ENCODE measurements at regions not wholly inside any gene's neighbourhood (a gene's known extent, or its start where the extent isn't known, plus 50 kb on each side); places are given as distances from the start of the nearest gene placed in this dataset.

GRCh38 chr9:80691229-80691628 is 998.1 kb downstream of the TLE1 start:
- ChIA-PET POLR2A (no interaction called here), CTCF (no interaction called here)
- no peak overlapping the region for H3K4me3 ChIP-seq (ENCODE audit: low read depth, low read length)
- no peak for TF ChIP-seq CTCF (IDR thresholded peaks at IDR 0.05; ENCODE audit: insufficient read depth, low read length, missing control alignments)
- no peak for DNase-seq (ENCODE audit: low read depth, low spot score)

- TF ChIP-seq CTCF (IDR thresholded peaks at IDR 0.05; ENCODE audit: insufficient read depth, low read length, missing control alignments): no peak
- POLR2A ChIA-PET: no interaction called here
- no peak overlapping the region for H3K4me3 ChIP-seq (ENCODE audit: low read depth, low read length)
- CTCF ChIA-PET: no interaction called here
- no peak for DNase-seq (ENCODE audit: low read depth, low spot score)
Measured at GRCh38 chr9:80690349-80690939, 998.9 kb downstream of the TLE1 start.

GRCh38 chr9:80679916-80680315 is 1009.4 kb downstream of the TLE1 start:
- CTCF ChIA-PET: no interaction called here
- POLR2A ChIA-PET: no interaction called here
- no peak for TF ChIP-seq CTCF (IDR thresholded peaks at IDR 0.05; ENCODE audit: insufficient read depth, low read length, missing control alignments)
- no peak overlapping the region for H3K4me3 ChIP-seq (ENCODE audit: low read depth, low read length)
- no peak for DNase-seq (ENCODE audit: low read depth, low spot score)

GRCh38 chr9:80678906-80679305 is 1010.4 kb downstream of the TLE1 start:
- no peak for TF ChIP-seq CTCF (IDR thresholded peaks at IDR 0.05; ENCODE audit: insufficient read depth, low read length, missing control alignments)
- DNase-seq (ENCODE audit: low read depth, low spot score): no peak
- no peak overlapping the region for H3K4me3 ChIP-seq (ENCODE audit: low read depth, low read length)
- ChIA-PET POLR2A (no interaction called here), CTCF (no interaction called here)

- CTCF ChIA-PET: no interaction called here
- no peak for TF ChIP-seq CTCF (IDR thresholded peaks at IDR 0.05; ENCODE audit: insufficient read depth, low read length, missing control alignments)
- POLR2A ChIA-PET: no interaction called here
- no peak for DNase-seq (ENCODE audit: low read depth, low spot score)
- H3K4me3 ChIP-seq (ENCODE audit: low read depth, low read length): no peak overlapping the region
Measured at GRCh38 chr9:80673496-80673895, 1015.9 kb downstream of the TLE1 start.

- TF ChIP-seq CTCF (IDR thresholded peaks at IDR 0.05; ENCODE audit: insufficient read depth, low read length, missing control alignments): no peak
- ChIA-PET CTCF (no interaction called here), POLR2A (no interaction called here)
- DNase-seq (ENCODE audit: low read depth, low spot score): no peak
- no peak overlapping the region for H3K4me3 ChIP-seq (ENCODE audit: low read depth, low read length)
Measured at GRCh38 chr9:80665479-80665878, 1023.9 kb downstream of the TLE1 start.
